Fibroblast of lung (primary cell): ENCODE measurements at regions not wholly inside any gene's neighbourhood (a gene's known extent, or its start where the extent isn't known, plus 50 kb on each side); places are given as distances from the start of the nearest gene placed in this dataset.

ENCODE experiments used
- CTCF ChIP-seq, 2 donors: IDR thresholded peaks in 1 of 2; conservative IDR thresholded peaks in 1 of 2; 1 replicate in 1 of 2; 2 replicates in 1 of 2; pipeline ENCODE4 v1.5.1; 2011 to 2012; ENCODE audit warnings: low read length in 2 of 2, control low read depth in 1 of 2, inconsistent platforms in 1 of 2, low read depth in 1 of 2, mild to moderate bottlenecking in 1 of 2
- EZH2 ChIP-seq: IDR thresholded peaks from 2 replicates; pipeline ENCODE4 v1.5.1; 2012; ENCODE audit warnings: low read length, control low read depth, mild to moderate bottlenecking; ENCODE audit errors: missing control alignments

GRCh38 chr1:232501854-232502253 lies 128.1 kb downstream of the SIPA1L2 start:
- TF ChIP-seq EZH2 (no peak), CTCF (conservative IDR thresholded peaks at IDR 0.05 in 1 of 2, IDR thresholded peaks at IDR 0.05 in 1 of 2; ENCODE audit: low read depth in 1 of 2, low read length in 2 of 2) (no peak)
